AG10803 (cell line): ENCODE measurements at regions not wholly inside any gene's neighbourhood (a gene's known extent, or its start where the extent isn't known, plus 50 kb on each side); places are given as distances from the start of the nearest gene placed in this dataset.

Experiments used
- DNase-seq: peaks from one replicate; pipeline ENCODE4 v3.0.0; 2010; ENCODE audit warnings: low read depth
- H3K4me3 ChIP-seq: 2 replicates; pipeline ENCODE4 v1.5.1; 2011; ENCODE audit warnings: mild to moderate bottlenecking, low read length, control low read depth
- CTCF ChIP-seq: conservative IDR thresholded peaks from 2 replicates; pipeline ENCODE4 v1.5.1; 2011; ENCODE audit warnings: mild to moderate bottlenecking, low read length, control low read depth, inconsistent platforms

- DNase-seq = no peak
- no peak overlapping the region for H3K4me3 ChIP-seq
- TF ChIP-seq CTCF = no peak
Observed at GRCh38 chr2:176804392-176804791, 408.2 kb upstream of the HNRNPA3 start.

GRCh38 chr2:176805345-176805744, 407.2 kb upstream of the HNRNPA3 start:
- TF ChIP-seq CTCF = no peak
- DNase-seq = no peak
- no peak overlapping the region for H3K4me3 ChIP-seq

GRCh38 chr2:176812246-176812775, 400.3 kb upstream of the HNRNPA3 start:
- no peak for DNase-seq

GRCh38 chr2:176813156-176813555, 399.4 kb upstream of the HNRNPA3 start:
- DNase-seq = no peak
- no peak overlapping the region for H3K4me3 ChIP-seq
- TF ChIP-seq CTCF = no peak

More at GRCh38 chr2:176812246-176812775, 400.3 kb upstream of the HNRNPA3 start:
- H3K4me3 ChIP-seq = no peak overlapping the region
- no peak for TF ChIP-seq CTCF

- TF ChIP-seq CTCF = no peak
- H3K4me3 ChIP-seq = no peak overlapping the region
- DNase-seq = no peak
Observed at GRCh38 chr2:176813621-176814049, 399.0 kb upstream of the HNRNPA3 start.

- no peak overlapping the region for H3K4me3 ChIP-seq
- no peak for TF ChIP-seq CTCF
- no peak for DNase-seq
Observed at GRCh38 chr2:176814274-176814673, 398.3 kb upstream of the HNRNPA3 start.

- H3K4me3 ChIP-seq = no peak overlapping the region
- peak; percentile 33 for DNase-seq
- peak; percentile 74 for TF ChIP-seq CTCF
Observed at GRCh38 chr2:176814740-176815367, 397.7 kb upstream of the HNRNPA3 start.
